Suprapubic skin (tissue), 4 donors: ENCODE measurements at regions not wholly inside any gene's neighbourhood (a gene's known extent, or its start where the extent isn't known, plus 50 kb on each side); places are given as distances from the start of the nearest gene placed in this dataset.

Experiments
- DNase-seq, 2 donors: peaks; one replicate each; pipeline ENCODE4 v3.0.0-alpha.2; 2019; ENCODE audit warnings: low spot score in 2 of 2
- H3K27ac ChIP-seq: fragments of 200-600 bp; sonication (generic); one replicate; pipeline ENCODE4 v1.5.1; 2019
- H3K27me3 ChIP-seq: fragments of 200-600 bp; sonication (generic); one replicate; pipeline ENCODE4 v1.5.1; 2019
- H3K36me3 ChIP-seq: fragments of 200-600 bp; sonication (generic); one replicate; pipeline ENCODE4 v1.5.1; 2019
- H3K4me1 ChIP-seq: fragments of 200-600 bp; sonication (generic); one replicate; pipeline ENCODE4 v1.5.1; 2019
- H3K4me3 ChIP-seq: fragments of 200-600 bp; sonication (generic); one replicate; pipeline ENCODE4 v1.5.1; 2019; ENCODE audit warnings: mild to moderate bottlenecking
- H3K9me3 ChIP-seq: fragments of 200-600 bp; sonication (generic); one replicate; pipeline ENCODE4 v1.5.1; 2019
- CTCF ChIP-seq, 2 donors: fragments of 200-600 bp in 1 of 2; fragments of 450-650 bp in 1 of 2; sonication (generic) in 1 of 2; IDR thresholded peaks; one replicate each; pipeline ENCODE4 v1.5.1; 2016 to 2019; ENCODE audit warnings: antibody characterized with exemption in 2 of 2, mild to moderate bottlenecking in 1 of 2, moderate library complexity in 1 of 2
- EP300 ChIP-seq: sonication (generic); formaldehyde crosslinking; IDR thresholded peaks from one replicate; pipeline ENCODE4 v1.6.1; 2017; ENCODE audit warnings: antibody characterized with exemption
- POLR2A ChIP-seq, 2 donors: fragments of 450-650 bp; IDR thresholded peaks; one replicate each; pipeline ENCODE4 v1.6.1; 2017; ENCODE audit warnings: antibody characterized with exemption in 2 of 2, mild to moderate bottlenecking in 2 of 2, moderate library complexity in 2 of 2
- POLR2AphosphoS5 ChIP-seq, 3 donors: sonication (generic); formaldehyde crosslinking; IDR thresholded peaks; one replicate each; pipeline ENCODE4 v1.6.1; 2017; ENCODE audit warnings: antibody characterized with exemption in 3 of 3
- WGBS: methylation state at CpG from one replicate; pipeline ENCODE4 v1.1.5; 2018; 5-methylcytosine and 5-hydroxymethylcytosine counted together

DNA sequence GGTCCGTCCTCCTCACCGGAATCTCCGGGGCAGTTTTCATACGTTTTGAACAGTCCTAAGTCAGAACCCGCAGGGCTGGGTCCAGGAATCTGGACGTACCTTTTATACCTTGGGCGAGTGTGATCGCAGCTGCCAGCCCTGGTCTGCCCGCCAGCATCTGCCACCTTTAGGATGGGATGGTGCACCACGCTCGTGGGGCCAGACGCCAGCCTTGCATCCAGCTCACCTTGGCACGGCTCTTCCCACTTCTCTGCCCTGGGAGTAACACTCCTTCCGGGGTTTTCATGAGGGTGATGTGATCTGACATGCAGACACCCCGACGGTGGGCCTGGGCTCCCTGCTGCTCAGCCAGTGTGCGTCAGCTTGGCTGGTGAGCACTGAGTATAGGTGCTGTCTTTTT is 66.6 kb upstream of the ZNF469 start:
- Histone ChIP-seq H3K9me3 (no peaks in the 10 kb centered on the region), H3K27me3 (peaks cover 11% of the 10 kb centered on the region), H3K36me3 (no peaks in the 10 kb centered on the region), H3K27ac (no peak overlapping the region), H3K4me3 (no peak overlapping the region), H3K4me1 (peaks cover 24% of the 10 kb centered on the region)
- TF ChIP-seq POLR2AphosphoS5 (IDR thresholded peaks at IDR 0.05) (no peak), EP300 (no peak), CTCF (IDR thresholded peaks at IDR 0.05) (no peak), POLR2A (IDR thresholded peaks at IDR 0.05) (no peak)
- DNase-seq, result no peak
- 62% methylated on average over 12 of the region's 17 CpGs for WGBS

DNA sequence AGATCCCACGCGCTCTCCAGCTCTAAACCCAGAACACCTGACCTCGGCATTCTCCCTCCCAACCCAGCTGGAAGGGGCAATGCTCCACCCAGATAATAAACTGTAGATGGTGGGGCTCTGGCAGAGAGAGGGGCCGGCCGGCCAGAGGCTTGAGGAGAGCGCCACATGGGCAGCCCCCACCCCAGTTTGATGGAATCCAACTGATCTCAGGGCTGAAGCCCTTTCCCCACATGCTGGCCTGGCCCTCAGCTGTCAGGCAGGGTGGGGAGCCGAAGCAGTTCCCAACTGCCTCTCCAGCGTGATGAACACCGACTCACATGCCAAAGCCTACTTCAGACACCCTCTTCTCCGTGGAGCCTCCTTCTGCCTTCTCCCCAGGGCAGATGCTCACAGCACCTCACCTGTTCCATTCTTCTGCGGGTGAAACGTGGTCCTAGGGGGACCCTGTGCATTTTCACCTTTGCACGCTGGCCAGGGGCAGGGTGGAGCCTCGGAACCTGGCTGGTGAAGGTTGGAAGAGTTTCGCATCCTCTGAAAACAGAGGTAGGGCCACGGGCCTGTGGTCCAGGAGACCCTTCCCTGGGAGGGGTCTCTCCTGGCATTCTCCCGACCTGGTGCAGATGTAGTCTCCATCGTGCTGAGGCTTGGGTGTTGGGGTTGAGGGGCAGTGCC is 65.7 kb upstream of the ZNF469 start:
- Histone ChIP-seq H3K27ac (no peak overlapping the region), H3K36me3 (no peaks in the 10 kb centered on the region), H3K4me1 (peaks cover 24% of the 10 kb centered on the region), H3K9me3 (no peaks in the 10 kb centered on the region), H3K4me3 (no peak overlapping the region), H3K27me3 (peaks cover 11% of the 10 kb centered on the region)
- DNase-seq, result no peak
- WGBS, result 76% methylated on average over 10 of the region's 18 CpGs
- TF ChIP-seq POLR2A (IDR thresholded peaks at IDR 0.05) (no peak), EP300 (no peak), POLR2AphosphoS5 (IDR thresholded peaks at IDR 0.05) (no peak), CTCF (IDR thresholded peaks at IDR 0.05) (no peak)

- H3K27me3 ChIP-seq, result peaks cover 11% of the 10 kb centered on the region
- 62% methylated on average over 11 of the region's 11 CpGs for WGBS
- no peak for DNase-seq
- no peak overlapping the region for H3K27ac ChIP-seq
- TF ChIP-seq POLR2AphosphoS5 (IDR thresholded peaks at IDR 0.05) (no peak), EP300 (no peak), POLR2A (IDR thresholded peaks at IDR 0.05) (no peak), CTCF (IDR thresholded peaks at IDR 0.05) (no peak)
- H3K36me3 ChIP-seq, result no peaks in the 10 kb centered on the region
- H3K4me3 ChIP-seq, result no peak overlapping the region
- no peaks in the 10 kb centered on the region for H3K9me3 ChIP-seq
- peaks cover 24% of the 10 kb centered on the region for H3K4me1 ChIP-seq
Measured at GRCh38 chr16:88317613-88317965, 65.2 kb upstream of the ZNF469 start.

- no peaks in the 10 kb centered on the region for H3K9me3 ChIP-seq
- no peak overlapping the region for H3K4me3 ChIP-seq
- H3K36me3 ChIP-seq, result no peaks in the 10 kb centered on the region
- DNase-seq, result no peak
- peaks cover 24% of the 10 kb centered on the region for H3K4me1 ChIP-seq
- peaks cover 11% of the 10 kb centered on the region for H3K27me3 ChIP-seq
- TF ChIP-seq EP300, result no peak
- TF ChIP-seq POLR2AphosphoS5 (IDR thresholded peaks at IDR 0.05), result no peak
- TF ChIP-seq POLR2A (IDR thresholded peaks at IDR 0.05), result no peak
- no peak for TF ChIP-seq CTCF (IDR thresholded peaks at IDR 0.05)
- H3K27ac ChIP-seq, result no peak overlapping the region
- WGBS, result 60% methylated on average over 1 of the region's 14 CpGs
Measured at GRCh38 chr16:88318051-88318450, 64.7 kb upstream of the ZNF469 start.

- peaks cover 24% of the 10 kb centered on the region for H3K4me1 ChIP-seq
- WGBS, result 73% methylated on average over 4 of the region's 14 CpGs
- no peaks in the 10 kb centered on the region for H3K9me3 ChIP-seq
- peaks cover 11% of the 10 kb centered on the region for H3K27me3 ChIP-seq
- no peak overlapping the region for H3K4me3 ChIP-seq
- TF ChIP-seq POLR2AphosphoS5 (IDR thresholded peaks at IDR 0.05), result no peak
- TF ChIP-seq EP300, result no peak
- no peak for TF ChIP-seq CTCF (IDR thresholded peaks at IDR 0.05)
- no peak for TF ChIP-seq POLR2A (IDR thresholded peaks at IDR 0.05)
- no peak overlapping the region for H3K27ac ChIP-seq
- no peaks in the 10 kb centered on the region for H3K36me3 ChIP-seq
- DNase-seq, result no peak
Measured at GRCh38 chr16:88318521-88318920, 64.2 kb upstream of the ZNF469 start.
